Fibroblast of gingiva (primary cell): ENCODE measurements at regions not wholly inside any gene's neighbourhood (a gene's known extent, or its start where the extent isn't known, plus 50 kb on each side); places are given as distances from the start of the nearest gene placed in this dataset.

Source experiments
- DNase-seq: peaks from one replicate; pipeline ENCODE4 v3.0.0-alpha.2; 2011; ENCODE audit warnings: low read depth

DNA sequence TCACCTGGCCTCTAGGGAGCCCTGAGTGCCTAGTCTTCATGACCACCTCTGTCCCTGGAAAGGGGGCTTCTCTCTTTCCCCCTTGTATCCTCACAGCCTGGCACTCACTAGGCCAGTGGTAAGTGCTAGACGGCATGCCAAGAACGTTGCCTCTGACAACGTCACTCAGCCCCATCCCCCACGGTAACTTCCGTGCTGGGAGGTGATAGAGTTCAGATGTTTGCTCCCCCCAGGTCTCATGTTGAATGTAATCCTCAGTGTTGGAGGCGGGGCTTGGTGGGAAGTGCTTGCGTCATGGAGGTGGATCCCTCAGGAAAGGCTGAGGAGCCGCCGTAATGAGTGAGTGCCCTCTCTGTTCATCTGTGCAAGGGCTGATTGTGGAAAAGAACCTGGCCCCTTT lies 343.3 kb upstream of the MKI67 start:
- no peak for DNase-seq

DNA sequence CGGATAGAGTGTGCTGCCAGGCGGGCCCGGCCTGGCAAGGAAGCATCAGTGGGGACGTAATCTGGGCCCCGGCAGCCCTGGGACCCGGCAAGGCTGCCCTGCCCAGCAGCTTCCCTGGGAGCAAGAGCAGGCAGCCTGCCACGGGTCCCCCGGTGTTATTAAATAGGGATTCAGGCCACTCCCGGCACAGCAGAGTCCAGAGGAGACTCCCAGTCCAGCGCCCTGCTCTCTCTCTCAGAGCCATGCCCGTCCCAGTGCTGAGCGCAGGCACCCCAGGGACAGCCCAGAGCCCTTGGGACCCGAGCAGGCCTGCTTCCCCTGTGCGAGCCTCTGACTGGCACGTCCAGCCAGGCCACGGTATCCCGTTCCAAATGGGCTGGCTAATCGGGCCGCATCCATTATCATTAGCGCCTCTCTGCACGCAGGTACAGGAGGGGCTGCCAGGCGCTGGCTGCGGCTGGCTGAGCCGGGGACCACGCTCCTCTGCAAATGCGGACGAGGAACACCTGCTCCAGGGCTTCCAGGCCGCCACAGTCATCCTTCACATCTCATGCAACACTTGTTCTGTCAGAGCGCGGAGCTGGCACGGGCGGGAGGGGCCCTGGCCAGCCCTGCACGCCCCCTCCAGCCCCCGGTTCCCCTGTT lies 344.2 kb upstream of the MKI67 start:
- DNase-seq: no peak

DNA sequence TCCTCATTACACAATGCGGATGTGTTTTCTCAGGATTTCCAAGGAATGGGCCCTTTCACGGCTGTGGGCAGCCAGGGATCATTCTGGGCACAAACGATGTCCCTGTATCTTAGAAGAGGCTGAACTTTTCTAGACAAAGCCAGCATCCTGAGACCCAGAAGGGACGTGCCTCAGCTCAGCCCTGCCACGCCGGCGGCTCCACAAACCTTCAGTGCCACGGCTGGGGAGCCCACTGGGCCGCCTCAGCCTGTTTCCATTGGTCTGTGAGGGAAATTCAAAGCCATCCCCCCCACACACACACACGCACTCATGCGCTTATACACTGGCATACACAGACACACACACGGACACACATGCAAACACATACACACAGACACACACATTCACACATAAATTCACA lies 344.9 kb upstream of the MKI67 start:
- DNase-seq: no peak

DNA sequence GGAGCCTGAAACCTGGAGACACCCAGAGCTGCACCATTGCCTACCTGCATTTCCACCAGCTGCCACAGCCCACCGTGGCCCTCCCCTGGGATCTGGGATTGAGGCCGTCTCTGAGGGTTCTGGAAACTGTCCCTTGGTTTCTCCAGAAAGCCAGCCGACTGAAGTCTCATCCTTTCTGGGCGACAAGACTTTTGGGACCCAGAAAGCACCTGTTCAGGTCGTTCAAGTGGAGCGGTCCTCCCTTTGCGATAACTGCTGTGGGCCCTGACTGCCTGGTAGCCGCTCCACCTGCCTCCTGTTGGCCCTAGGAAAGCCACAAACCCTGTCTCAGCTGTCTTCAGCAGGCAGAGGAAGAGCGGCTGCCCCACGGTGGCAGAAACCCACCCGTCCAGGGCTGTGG lies 346.0 kb upstream of the MKI67 start:
- no peak for DNase-seq

DNA sequence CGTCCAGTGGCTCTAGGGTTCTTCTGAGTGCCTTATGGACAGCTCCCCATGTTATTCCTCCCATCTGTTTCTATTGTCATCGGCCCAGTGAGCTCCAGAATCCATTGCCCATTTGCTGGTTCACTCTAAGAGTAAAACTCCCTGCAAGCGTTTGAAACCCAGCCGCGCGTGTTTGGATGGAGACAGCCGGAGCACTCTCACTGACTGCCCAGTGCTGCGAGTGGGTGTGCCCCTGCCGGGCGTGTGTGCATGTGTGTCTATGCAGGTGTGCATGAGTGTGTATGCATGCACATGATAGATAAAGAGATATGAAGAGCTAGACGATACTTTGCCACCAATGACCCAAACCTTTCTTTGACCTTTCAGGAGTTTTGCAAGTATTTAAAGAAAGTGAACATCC lies 347.2 kb upstream of the MKI67 start:
- DNase-seq: no peak

DNA sequence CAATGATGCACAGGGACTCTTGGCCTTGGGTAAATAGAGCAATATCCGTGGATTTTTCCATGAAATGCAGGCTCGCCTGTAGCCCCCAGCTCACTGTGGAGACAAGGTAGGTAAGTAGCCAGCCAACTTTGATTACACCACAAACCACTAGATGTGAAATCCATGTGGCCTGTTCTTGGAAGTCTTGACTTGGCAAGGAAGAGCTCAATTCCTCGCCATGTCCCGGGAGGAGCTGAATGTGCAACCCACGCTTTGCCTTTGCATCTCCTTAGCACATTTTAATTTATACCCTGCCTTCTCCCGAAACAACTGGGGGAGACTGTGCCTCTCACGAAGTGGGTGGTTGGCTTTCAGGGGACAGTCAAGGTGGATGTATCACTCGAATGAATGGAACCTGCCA lies 347.7 kb upstream of the MKI67 start:
- no peak for DNase-seq

- no peak for DNase-seq
Observed at GRCh38 chr10:128474571-128474970, 348.3 kb upstream of the MKI67 start.

DNA sequence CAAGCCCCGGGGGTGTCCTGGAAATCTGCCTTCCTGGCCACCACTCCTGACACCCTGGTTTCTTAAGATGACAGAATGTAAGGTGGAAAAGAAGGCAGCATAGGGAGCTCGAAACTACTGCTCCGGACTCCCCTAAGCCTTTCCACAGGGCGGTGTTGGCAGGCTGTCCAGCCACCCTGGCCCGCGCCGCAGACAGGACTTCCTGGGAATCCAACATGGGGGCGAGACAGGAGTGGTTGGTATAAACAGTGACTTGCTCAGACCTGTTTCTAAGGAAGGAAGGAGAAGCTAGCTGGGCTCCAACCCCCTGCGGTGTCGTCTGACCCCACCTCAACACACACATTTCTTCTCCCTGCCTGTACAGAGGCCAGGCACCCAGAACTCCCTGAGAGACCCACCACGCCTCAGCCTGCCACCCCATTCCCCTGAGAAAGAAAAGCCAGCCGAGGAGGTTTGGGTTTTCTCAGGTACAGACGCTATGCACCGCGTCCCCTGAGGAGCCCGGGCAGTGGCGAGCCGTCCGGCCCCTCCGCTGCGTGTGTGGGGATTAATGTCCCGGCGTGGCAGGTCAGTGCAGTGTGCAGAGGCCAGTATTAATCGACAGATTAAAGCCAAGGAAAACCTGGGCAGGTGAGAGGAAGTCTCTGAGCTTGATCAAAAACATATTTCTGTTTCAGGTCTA lies 349.6 kb upstream of the MKI67 start:
- no peak for DNase-seq

- DNase-seq: no peak
Observed at GRCh38 chr10:128476368-128476725, 350.1 kb upstream of the MKI67 start.

DNA sequence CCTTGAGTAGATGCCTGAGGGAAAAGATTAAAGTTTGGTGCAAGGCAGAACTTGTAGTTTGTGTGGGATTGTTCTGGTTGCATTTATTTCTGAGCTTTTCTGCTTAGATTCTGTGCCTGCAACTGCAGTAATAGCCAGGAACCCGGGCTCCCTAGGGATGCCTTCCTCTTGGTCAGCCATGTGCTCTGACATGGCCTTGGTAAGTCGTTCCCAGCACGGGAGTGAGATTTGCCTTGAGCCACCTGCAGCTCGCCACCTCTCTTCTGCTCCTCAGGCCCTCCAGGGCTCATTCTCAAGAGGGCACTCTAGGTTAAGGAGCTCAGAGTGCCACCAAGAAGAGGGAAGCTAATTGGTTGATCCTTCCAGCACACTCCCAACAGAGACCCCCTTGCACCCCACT lies 350.6 kb upstream of the MKI67 start:
- no peak for DNase-seq

DNA sequence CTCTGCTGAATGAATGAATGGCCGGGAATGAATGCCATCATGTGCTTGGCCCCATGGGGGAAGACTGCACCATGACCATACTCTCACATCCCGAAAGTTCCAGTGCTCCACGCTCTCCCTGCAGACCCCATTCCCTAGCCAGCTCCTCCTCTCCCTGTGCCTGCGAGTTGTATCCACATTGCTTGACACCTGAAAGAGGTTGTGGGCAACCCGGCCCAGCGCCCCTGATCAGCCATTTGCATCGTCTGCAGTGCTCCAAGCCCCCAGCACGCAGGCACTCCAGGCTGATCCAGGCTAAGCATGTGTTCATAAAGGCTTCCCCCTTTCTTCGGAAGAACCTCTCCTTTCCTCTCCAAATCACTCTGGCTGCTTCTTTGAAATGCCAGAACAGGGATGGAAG lies 354.4 kb upstream of the MKI67 start:
- no peak for DNase-seq

DNA sequence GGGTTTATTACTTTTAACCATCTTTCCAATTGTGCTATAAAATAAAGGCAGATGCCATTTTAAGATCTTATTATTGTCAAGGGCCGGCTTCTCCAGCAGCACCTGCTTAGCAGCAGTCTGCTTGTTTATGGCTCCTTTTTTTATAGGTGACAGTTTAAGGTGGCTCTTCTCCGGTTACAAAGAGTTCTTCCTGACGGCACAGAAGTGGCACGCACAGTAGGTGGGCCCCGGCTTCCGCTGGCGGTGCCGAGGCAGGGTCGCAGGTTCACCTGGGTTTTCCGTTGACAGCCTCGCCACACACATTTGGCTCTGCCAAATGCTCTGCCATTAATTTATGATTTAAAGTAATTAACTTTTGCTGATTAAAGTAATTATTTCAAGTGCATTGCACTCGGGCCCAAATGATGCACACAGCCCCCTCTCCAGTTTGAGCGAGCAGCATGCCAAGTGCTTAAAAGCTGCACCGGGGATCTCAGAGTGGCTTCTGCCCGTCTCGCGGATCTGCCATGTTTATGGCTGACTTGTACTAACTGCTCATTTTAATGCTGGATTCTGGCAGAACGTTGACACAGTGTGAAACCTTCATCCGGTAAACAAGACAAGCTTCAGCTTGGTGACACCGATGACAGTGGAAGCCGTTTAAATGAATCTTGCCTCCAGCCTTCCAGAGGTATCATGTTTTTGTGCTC lies 355.1 kb upstream of the MKI67 start:
- DNase-seq: no peak

DNA sequence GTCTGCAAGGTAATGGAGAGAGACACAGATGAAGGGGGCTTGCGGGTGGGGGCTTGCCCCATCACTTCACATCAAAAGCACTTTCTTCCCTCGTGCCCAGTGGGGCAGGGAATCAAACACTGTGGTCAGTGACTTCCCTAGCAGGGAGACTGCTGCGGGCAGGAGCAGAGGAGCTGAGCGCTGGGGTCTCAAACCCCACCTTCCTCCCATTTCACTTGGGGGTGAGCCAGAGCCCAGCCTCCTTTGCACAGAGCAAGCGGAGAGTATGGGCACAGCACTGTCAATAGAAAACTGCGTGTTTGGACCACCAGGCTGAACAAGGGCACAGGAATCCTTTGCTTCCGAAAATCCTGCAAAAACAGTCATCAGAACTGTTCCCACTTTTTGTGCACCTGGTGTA lies 355.8 kb upstream of the MKI67 start:
- DNase-seq: no peak

DNA sequence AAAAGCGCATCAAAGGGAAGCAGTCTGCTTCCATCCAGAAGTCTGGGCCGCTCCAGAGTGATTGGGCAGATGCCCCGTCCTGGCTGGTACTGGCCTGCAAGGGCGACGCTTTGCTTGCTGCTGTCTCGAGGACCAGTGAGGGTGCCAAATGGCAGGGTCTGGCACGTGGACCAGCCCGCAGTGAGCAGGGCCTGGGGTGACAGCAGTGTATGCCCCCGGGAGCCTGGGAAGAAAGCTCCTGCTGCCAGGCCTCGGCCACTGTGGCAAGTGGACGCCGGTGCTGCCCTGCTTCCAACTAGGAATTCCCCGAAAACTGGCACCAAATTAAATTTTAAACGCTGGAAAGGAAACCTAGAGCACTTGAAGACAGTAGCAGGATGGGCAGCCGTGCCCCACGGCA lies 357.0 kb upstream of the MKI67 start:
- no peak for DNase-seq

DNA sequence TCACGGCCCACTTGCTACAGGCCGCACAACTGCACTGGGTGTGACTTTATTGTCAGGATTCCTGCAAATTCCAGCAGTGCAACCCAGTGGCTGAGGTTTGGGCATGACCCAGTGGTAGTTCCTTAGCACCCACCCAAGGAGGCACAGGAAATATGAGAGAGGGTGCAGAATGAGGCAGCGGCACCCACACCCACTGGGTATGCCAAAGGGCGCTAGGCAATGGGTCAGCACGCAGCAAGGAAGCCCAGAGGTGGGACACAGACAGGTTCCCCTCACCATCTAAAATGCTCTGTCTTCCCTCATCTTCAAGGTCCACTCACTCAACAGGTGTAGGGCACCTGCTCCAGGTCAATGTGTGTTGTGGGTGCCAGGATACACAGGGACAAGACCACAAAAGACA lies 357.8 kb upstream of the MKI67 start:
- no peak for DNase-seq

DNA sequence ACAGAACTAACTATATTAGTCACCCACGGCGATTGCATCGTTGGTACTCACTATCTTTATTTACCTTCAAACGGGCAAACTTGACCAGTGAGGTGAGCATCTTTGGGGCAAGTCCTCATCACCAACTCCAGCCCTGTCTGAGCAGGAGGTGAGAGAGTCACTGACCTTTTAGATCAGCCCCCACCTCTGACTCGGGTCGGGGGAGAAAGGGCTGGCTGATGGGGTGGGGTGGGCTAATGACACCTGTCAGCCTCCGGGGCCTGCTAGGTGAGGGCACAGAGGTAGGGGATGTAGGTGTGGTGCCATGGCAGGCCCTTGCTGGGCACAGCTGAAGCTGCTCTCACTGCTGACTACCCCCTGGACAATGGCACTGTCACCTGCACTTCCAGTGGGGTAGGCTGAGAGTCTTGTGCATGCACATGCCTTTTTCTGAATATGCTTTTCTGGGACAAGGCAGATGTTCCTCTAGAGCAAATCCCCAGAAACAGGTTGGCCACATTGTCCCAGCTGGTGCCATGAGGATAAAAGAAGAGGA lies 359.5 kb upstream of the MKI67 start:
- no peak for DNase-seq

DNA sequence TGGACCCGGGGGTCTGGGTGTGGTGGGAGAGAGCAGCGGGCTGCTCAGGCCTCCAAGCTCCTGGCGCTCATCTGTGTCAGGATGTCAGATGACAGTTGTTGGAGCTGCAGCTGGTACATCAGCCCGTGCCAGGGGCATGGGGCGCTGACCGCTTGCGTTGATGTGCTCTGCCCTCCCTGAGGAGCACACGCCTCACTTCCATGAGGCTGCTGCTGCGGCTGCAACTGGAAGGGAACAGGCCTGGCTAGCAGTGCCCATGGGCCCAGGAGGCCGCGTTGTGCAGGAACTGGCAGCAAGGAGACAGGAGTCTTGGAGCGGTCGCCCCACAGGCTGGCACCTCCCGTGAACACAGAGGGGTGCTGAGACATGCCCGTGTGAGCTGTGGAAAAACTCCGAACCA lies 361.3 kb upstream of the MKI67 start:
- no peak for DNase-seq

DNA sequence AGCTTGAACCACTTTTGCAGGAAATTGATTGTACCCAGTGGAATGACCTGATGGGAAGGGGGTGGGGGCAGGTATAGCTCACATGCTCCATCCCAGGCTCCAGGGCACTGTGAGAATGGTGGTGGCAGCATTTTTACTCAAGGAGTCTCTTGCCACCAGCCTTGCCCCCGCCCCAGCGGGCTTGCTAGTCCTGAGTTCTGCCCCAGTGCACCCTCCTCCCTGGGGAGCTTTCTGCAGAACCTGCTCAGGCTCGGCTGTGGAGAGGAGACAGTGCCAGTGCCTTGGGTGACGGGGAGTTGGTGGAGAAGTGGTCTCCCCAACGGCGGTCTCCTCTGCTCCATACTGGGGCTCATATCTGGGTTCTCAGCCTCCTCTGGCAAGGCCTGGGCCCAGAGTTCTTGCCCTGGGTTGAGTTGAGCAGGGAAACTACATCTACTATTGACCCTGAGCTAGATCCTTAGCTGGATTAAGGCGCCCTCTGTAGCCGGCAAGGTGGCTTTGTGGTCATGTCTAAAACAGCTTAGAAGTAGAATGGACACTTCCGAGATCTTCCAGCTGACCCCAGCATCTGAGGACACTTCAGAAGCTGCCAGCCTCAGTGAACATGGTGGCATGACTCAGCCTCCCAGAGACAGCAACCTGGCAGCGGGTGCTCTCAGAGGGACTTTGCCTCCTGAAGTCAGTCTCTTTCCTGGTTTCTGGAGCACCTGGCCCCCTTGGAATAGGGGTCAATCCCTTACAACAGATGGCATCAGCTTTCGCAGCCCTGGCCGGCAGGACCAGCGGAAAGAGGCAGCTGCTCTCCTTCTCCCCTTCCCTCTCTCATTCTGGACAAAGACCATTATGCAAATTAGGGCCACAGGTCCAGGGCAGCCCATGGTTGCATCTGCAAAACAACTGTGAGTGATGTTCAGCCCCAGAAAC lies 363.4 kb upstream of the MKI67 start:
- no peak for DNase-seq

DNA sequence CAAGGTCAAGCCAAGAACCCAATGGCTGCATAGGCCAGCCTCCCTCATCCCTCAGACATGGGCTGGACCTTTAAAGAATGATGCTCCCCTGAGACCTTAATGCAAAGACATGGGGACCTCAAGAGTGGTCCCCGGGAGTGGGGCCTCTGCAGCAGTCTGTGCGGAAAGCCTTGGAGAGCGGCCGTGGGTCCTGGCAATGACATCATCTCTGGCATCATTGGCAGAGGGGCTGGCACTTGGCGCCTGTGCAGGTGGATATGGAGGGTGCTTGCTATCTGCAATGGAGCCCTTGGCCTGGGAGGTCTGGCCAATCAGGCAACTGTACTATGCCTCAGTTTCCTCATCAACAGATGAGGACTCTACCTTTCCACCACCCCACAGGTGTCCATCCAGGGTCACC lies 365.5 kb upstream of the MKI67 start:
- DNase-seq: no peak

GRCh38 chr10:128493811-128494210 lies 367.6 kb upstream of the MKI67 start:
- DNase-seq: no peak

DNA sequence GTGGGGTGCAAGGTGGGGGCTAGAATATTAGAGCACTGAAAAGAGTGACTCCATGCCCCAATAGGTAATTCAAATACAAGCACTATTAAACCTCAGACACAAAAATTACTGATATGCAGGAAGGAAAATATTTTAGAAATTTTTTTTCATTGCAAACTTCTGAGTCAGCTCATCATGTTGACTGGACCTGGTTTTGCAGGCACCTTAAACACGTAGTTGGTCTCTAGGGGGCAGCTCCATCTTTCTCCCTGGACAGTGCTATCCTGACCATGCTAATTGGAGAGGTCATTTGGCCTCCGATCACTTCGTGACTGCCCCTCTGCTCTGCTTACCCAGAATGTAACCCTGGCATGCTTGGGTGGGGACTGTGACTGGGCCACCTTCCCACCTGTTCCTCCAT lies 368.4 kb upstream of the MKI67 start:
- no peak for DNase-seq

- DNase-seq: no peak
Observed at GRCh38 chr10:128497660-128498377, 371.6 kb upstream of the MKI67 start.
